Thyroid gland (tissue), 4 donors: ENCODE measurements at regions not wholly inside any gene's neighbourhood (a gene's known extent, or its start where the extent isn't known, plus 50 kb on each side); places are given as distances from the start of the nearest gene placed in this dataset.
"Not testable (repeated sequence)": the region's sequence is repeated elsewhere in the genome, so short reads cannot be mapped to it uniquely, and the experiment has no call there.

Source experiments
- DNase-seq, 2 donors: peaks; one replicate each; pipeline ENCODE4 v3.0.0-alpha.2; 2019
- H3K27ac ChIP-seq, 3 donors: fragments of 200-600 bp; sonication (generic); 1 replicate in 2 of 3; 2 replicates in 1 of 3; pipeline ENCODE4 v1.5.1; 2016 to 2019; ENCODE audit warnings: mild to moderate bottlenecking in 1 of 3, moderate library complexity in 1 of 3
- H3K27me3 ChIP-seq: fragments of 200-600 bp; sonication (generic); one replicate; pipeline ENCODE4 v1.5.1; 2019
- H3K36me3 ChIP-seq, 2 donors: fragments of 200-600 bp; sonication (generic); one replicate each; pipeline ENCODE4 v1.5.1; 2016 to 2019
- H3K4me1 ChIP-seq, 2 donors: fragments of 200-600 bp; sonication (generic); one replicate each; pipeline ENCODE4 v1.5.1; 2017 to 2019
- H3K4me3 ChIP-seq, 3 donors: fragments of 200-600 bp; sonication (generic); replicated peaks in 1 of 3; 1 replicate in 2 of 3; 2 replicates in 1 of 3; pipeline ENCODE4 v1.5.1; 2016; ENCODE audit warnings: mild to moderate bottlenecking in 1 of 3
- H3K9me3 ChIP-seq: fragments of 200-600 bp; sonication (generic); one replicate; pipeline ENCODE4 v1.5.1; 2017
- CTCF ChIP-seq, 6 experiments: fragments of 200-600 bp in 3 of 6; fragments of 450-650 bp in 3 of 6; sonication (generic) in 3 of 6; IDR thresholded peaks; one replicate each; pipeline ENCODE4 v1.5.1; 2016 to 2019; ENCODE audit warnings: antibody characterized with exemption in 6 of 6, mild to moderate bottlenecking in 2 of 6, inconsistent platforms in 1 of 6, moderate library complexity in 1 of 6
- POLR2A ChIP-seq, 2 donors: fragments of 450-650 bp; IDR thresholded peaks; one replicate each; pipeline ENCODE4 v1.6.1; 2017; ENCODE audit warnings: antibody characterized with exemption in 2 of 2, mild to moderate bottlenecking in 2 of 2, moderate library complexity in 1 of 2
- WGBS, 2 donors: methylation state at CpG; one replicate each; pipeline ENCODE4 v1.1.5; 2017; 5-methylcytosine and 5-hydroxymethylcytosine counted together
- intact Hi-C: fragments of 100-400 bp; cut with DNase I; formaldehyde crosslinking; loops from one replicate; pipeline ENCODE4 v1.15.1; 2023

DNA sequence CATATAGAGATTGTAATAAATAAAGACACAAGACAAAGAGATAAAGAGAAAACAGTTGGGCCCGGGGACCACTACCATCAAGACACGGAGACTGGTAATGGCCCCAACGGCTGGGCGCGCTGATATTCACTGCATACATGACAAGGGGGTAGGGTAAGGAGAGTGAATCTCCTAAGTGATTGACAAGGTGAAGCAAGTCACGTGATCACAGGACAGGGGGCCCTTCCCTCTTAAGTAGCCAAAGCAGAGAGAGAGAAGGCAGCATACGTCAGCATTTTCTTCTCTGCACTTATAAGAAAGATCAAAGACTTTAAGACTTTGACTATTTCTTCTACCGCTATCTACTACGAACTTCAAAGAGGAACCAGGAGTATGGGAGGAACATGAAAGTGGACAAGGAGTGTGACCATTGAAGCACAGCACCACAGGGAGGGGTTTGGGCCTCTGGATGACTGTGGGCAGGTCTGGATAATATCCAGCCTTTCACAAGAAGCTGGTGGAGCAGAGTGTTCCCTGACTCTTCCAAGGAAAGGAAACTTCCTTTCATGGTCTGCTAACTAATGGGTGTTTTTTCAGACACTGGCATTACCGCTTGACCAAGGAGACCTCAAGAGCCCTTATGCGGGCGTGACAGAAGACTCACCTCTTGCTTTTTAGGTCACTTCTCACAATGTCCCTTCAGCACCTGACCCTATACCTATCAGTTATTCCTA is 75.6 kb downstream of the MRPL39 start:
- H3K27me3 ChIP-seq, H3K36me3 ChIP-seq, H3K4me3 ChIP-seq, H3K4me1 ChIP-seq, H3K9me3 ChIP-seq, intact Hi-C loops: not testable (repeated sequence)
- DNase-seq = peak; percentile 76 to 84
- WGBS, 2 donors = 58 to 67% methylated on average over 12 of the region's 12 CpGs
- H3K27ac ChIP-seq = peak overlapping the region; percentile 7 to 51 (median 23)

DNA sequence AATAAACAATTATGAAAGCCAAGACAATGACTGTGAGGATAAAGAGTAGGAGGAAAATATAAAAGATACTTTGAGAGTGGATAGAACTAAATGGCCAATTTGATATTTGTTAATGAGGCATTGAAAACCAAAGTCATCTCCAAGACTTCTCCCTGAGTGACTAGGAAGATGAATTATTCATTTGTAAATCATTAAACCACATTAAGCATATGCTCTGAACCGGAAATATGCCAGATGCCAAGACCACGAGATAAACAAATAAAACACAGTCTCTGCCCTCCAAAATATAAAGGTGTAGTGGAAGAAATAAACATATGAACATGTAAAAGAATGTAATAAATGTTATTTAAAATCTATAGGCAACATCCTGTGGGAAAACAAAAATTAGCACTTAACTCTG is 78.8 kb downstream of the MRPL39 start:
- DNase-seq = no peak

DNA sequence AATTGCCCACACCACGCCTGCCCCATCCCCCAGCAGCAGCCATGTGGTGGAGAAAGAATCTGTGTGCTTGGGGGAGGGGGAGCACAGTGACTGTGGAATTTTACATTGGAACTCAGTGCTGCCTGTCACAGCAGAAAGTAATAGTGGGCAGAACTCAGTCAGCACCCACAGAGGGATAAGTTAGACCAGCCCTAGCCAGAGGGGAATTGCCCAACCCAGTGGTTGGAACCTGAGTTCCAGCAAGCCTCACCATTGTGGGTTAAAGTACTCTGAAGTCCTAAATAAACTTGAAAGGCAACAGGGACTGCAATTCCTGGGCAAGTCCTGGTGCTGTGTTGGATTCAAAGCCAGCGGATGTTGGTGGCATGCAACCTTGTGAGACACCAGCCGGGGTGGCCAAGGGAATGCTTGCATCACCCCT is 88.8 kb downstream of the MRPL39 start:
- TF ChIP-seq CTCF (IDR thresholded peaks at IDR 0.05) (no peak), POLR2A (IDR thresholded peaks at IDR 0.05) (no peak)
- intact Hi-C loops = no loop called here

More for the DNA sequence above, 78.8 kb downstream of the MRPL39 start:
- Histone ChIP-seq H3K4me1 (peaks cover 0 to 6% of the 10 kb centered on the region in 2 donors), H3K27me3 (no peaks in the 10 kb centered on the region), H3K36me3 (no peaks in the 10 kb centered on the region), H3K9me3 (no peaks in the 10 kb centered on the region), H3K4me3 (no peak overlapping the region), H3K27ac (no peak overlapping the region)
- intact Hi-C loops = no loop called here
- 78 to 83% methylated on average over 2 of the region's 2 CpGs for WGBS, 2 donors
- no peak for TF ChIP-seq CTCF (IDR thresholded peaks at IDR 0.05)
- no peak for TF ChIP-seq POLR2A (IDR thresholded peaks at IDR 0.05)

GRCh38 chr21:25515484-25516405 is 91.5 kb downstream of the MRPL39 start:
- no peak for TF ChIP-seq POLR2A (IDR thresholded peaks at IDR 0.05)
- no peak for TF ChIP-seq CTCF (IDR thresholded peaks at IDR 0.05)
- intact Hi-C loops = no loop called here
- Histone ChIP-seq H3K36me3 (no peaks in the 10 kb centered on the region), H3K4me1 (no peaks in the 10 kb centered on the region), H3K9me3 (no peaks in the 10 kb centered on the region), H3K27ac (no peak overlapping the region), H3K4me3 (no peak overlapping the region), H3K27me3 (no peaks in the 10 kb centered on the region)
- DNase-seq = no peak
- 96% methylated on average over 3 of the region's 3 CpGs for WGBS, 2 donors

More for the DNA sequence above, 88.8 kb downstream of the MRPL39 start:
- no peaks in the 10 kb centered on the region for H3K9me3 ChIP-seq
- DNase-seq = no peak
- H3K4me1 ChIP-seq = no peaks in the 10 kb centered on the region
- no peak overlapping the region for H3K27ac ChIP-seq
- H3K36me3 ChIP-seq = no peaks in the 10 kb centered on the region
- H3K27me3 ChIP-seq = no peaks in the 10 kb centered on the region
- no peak overlapping the region for H3K4me3 ChIP-seq
- 86 to 94% methylated on average over 3 of the region's 3 CpGs for WGBS, 2 donors

GRCh38 chr21:25513810-25514209 is 93.5 kb downstream of the MRPL39 start:
- intact Hi-C loops = no loop called here
- no peak overlapping the region for H3K27ac ChIP-seq
- no peak overlapping the region for H3K4me3 ChIP-seq
- TF ChIP-seq CTCF (IDR thresholded peaks at IDR 0.05) = no peak
- TF ChIP-seq POLR2A (IDR thresholded peaks at IDR 0.05) = no peak
- H3K9me3 ChIP-seq = no peaks in the 10 kb centered on the region
- H3K27me3 ChIP-seq = no peaks in the 10 kb centered on the region
- no peaks in the 10 kb centered on the region for H3K4me1 ChIP-seq
- H3K36me3 ChIP-seq = no peaks in the 10 kb centered on the region
- 91 to 94% methylated on average over 5 of the region's 5 CpGs for WGBS, 2 donors
- DNase-seq = no peak
